Hematopoietic multipotent progenitor cell treated with erythropoietin and hydrocortisone succinate and interleukin-3 and kit ligand, for 8 days (in vitro differentiated cells): ENCODE measurements at regions not wholly inside any gene's neighbourhood (a gene's known extent, or its start where the extent isn't known, plus 50 kb on each side); places are given as distances from the start of the nearest gene placed in this dataset.
A peak's percentile ranks its signal among the peaks of the same experiment; 100 is the strongest.
"Not testable (repeated sequence)": the region's sequence is repeated elsewhere in the genome, so short reads cannot be mapped to it uniquely, and the experiment has no call there.

Source experiments
- DNase-seq: peaks from one replicate; pipeline ENCODE4 v3.0.0-alpha.2; 2015

DNA sequence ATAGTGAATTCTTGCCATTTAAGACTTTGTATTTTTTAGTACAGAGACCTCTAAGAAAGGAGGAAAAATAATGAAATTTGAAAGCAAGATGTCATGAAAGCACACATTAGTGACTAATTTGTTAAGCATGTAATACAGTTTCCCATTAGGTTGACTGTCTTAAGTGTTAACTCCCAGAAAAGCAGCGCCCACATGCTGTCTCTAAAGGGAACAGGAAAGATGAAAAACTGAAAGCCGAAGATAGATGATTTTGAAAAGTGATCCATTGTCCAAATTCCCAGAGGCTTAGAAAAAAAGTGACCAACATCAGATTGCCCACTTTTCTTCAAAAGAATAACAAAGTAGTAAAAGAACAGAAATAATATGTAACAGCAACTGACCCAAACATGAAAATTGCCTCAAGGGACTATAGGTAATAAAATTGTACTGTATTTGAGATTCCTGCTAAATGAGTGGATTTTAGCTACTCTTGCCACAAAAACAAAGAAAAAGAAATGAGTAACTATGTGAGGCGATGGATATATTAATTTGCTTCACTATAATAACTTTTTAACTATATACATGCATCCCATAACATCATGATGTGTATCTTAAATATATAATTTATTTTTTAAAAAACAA, 83.2 kb upstream of the OGFRL1 start:
- DNase-seq = no peak

DNA sequence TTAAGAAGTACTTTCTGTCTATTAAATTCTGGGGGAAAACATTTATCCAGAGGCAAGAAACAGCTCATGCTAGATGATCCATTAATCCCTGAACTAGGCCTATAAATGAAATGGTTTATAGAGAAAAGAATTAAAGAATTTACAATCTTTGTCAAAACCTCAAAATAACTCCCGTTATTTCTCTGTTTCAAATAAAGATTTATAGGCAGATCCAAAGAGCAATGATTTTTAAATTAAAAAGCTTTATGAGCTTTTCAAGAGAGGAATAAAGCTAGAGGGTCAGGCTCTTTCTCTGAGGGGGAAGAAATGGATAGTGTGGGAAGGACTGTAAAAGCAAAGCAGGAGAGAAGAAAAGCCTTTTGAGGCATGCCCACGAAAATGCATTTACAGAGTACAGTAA, 82.5 kb upstream of the OGFRL1 start:
- no peak for DNase-seq

DNA sequence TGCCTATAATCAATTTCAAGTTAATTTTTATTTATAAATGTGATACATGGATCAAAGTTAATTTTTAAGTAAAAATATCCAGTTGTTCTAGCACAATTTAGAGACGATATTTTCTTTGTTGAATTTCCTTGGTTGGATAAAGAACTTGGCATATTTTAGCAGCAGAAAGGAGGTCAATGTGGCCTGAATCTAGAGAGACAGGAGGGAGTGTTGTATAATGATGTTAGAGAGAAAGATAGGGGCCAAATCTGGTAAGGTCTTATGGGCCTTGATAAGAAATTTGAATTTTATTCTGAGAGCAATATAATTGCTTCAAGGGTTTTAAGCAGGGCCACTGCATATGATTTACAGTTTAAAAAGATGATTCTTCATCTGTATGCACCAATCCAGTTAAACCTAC, 79.4 kb upstream of the OGFRL1 start:
- DNase-seq = no peak

DNA sequence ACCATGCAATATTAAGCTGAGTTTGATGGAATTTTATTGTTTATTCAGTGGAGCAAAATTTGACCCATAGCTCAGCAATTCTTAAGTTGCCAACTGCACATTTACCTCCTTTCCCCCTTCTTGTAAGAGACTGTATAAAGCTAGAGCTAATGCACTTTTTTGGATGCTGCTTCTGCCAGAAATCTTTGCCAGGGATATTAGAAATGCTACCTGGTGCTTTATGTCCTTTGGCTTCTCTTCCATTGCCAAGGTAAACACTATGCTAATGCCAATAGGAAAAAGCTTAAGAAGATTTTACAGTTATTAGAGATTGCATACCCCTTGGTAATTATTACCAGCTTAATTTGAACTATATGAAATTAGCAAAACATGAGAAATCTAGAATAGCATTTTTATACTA, 79.0 kb upstream of the OGFRL1 start:
- DNase-seq = no peak

DNA sequence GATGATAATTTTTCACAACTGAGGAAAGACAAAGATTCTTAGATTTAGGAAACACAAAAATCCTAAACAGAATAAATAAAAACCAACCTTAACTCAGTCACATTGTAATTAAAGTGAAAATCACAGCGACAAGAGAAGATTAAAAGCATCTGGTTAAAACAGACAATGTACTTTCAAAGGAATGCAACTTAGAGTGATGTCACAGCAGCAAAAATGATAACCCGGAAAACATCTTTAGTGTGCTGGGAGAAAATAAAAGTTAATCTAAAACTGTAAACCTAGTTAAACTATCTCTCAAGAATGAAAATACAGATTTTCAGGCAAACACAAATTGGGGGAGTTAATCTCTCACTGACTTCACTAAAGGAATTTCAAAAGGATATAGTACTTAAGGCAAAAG, 76.8 kb upstream of the OGFRL1 start:
- DNase-seq = no peak

DNA sequence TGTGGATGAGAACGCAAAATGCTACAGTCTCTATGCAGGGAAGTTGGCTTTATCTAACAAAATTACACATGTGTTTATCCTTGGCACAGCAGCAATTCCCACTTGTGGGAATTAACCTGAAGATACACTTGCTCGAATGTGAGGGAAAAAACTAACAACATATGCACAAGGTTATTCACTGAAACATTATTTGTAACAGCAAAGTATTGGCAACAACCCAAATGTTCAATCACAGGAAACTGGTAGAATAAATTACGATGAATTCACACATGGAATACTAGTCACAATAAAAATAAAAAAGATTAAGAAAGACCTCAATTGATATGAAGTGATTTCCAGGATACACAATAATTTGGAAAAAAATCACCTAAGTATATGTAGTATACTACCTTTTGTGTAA, 68.1 kb upstream of the OGFRL1 start:
- DNase-seq = no peak

DNA sequence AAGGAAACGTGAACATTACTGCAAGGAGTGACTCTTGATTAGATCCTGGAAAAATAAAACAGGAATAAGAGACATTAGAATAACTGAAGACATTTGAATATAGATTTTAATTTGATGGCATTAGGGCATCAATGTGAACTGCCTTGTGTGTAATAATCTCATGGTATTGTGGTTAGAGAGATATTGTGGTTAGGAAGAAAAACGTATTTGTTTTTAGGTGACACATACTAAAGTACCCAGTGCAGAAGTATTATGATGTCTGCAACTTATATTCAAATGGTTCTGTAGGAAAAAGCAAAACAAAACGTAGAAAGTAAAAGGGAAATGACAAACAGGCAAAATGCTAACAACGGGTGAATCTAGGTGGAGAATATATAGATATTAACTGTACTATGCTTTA, 65.9 kb upstream of the OGFRL1 start:
- no peak for DNase-seq

DNA sequence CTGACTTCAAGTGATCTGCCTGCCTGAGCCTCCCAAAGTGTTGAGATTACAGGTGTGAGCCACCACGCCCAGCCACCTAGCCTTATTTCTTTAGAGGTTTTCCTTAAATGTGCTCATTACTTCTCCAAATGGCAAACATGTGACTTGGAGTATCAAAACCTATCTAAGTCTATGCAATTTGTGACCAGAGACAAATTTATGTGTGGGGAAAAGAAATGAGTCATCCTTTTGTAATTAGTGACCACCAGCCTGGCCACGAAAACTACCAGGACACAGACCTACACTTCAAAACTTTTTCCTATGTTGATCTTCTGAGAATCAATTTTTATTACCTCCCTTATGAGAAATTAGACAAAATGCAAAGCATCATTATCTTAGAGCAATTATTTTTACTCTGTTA, 64.6 kb upstream of the OGFRL1 start:
- DNase-seq = no peak

DNA sequence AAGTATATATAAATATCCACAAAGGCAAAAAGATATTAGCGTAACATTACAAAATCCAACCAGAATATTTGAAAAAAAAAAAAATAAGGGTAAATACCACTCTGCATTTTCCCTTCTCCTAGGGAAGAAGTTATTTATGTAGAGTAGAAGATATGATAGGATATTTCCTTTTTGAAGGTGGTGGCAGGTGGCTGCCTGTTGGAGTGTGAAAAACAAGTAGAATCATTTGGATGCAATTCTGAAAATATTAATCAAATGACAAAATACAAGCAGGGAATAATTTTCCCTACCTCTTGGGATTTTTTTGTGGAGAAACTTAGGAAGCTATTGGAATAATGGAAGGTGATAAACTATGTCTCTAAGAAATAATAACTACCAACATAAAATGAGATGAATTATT, 62.5 kb upstream of the OGFRL1 start:
- no peak for DNase-seq

DNA sequence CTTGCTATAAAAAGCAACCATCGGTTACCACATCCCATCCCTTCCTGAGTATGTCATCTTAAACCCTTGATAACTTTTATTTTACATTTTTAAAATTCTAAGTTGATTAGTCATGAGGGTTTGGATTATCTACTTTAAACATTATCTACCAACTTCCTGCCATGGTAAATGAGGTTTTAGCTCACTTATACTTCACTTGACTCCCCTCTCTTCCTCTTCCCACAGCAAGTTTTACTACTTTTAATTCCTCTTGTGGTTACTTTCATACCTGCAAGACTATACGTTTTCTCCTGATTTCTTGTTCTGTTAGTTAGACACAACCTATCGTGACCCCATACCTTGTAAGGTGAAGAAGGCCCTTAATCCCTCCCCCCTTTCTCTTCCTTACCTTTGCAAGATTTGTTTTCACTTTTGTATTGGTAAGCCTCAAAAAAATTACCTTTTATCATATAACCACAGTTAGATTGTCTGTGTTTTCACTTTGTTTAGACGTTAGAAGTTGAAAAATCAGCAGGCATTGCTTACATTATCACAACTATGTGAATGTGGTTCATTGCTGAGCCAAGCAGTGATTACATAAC, 60.1 kb upstream of the OGFRL1 start:
- DNase-seq = peak; percentile 35

DNA sequence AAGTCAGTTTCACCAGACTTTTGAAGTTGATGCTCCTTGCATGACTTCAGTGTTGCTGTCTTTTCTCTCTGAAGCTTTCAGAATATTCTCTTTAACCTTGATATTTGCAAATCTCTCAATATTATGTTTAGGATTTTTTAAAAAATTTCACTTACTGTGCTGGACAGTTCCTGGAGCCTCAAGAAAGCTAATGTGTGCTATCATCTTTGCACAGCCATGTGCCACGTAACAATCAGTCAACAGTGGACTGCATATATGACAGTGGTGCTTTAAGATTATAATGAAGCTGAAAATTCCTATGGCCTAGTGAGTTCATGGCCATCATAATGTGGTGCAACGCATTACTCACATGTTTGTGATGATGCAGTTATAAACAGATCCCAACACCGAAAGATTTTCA, 59.1 kb upstream of the OGFRL1 start:
- peak; percentile 16 for DNase-seq

DNA sequence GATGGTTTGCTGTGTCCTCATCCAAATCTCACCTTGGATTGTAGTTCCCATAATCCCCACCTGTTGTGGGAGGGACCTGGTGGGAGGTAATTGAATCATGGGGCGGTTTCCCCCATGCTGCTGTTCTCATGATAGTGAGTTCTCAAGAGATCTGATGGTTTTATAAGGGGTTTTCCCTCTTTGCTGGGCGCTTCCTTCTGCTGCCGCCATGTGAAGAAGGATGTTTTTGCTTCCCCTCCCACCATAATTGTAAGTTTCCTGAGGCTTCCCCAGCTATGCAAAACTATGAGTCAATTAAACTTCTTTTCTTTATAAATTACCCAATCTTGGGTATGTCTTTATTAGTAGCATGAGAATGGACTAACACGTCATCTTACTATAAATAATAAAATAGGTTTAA, 55.7 kb upstream of the OGFRL1 start:
- not testable (repeated sequence) for DNase-seq

DNA sequence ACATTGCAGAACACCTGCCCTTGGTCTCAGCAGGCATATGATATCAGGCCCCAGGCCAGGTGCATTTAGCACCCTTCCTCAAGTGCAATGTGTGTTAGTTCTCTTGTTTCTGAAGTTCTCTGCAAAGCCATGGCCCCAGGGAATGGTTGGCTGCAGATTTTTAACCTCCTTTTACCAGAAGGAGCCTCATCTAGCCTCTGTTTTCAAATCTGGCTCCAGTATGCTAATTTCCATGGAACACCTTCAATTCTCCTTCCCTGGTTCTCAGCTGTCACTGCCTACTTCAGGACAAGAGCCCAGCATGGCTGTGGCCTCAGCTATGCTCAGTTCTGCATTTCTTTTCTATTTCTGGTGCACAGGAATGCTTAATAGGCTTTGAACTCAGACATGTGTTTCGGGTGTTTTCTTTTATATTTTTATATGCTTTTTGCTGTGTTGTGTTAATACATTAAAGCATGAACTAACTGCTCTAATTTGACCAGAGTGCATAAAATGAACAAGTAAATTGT, 51.6 kb upstream of the OGFRL1 start:
- no peak for DNase-seq

DNA sequence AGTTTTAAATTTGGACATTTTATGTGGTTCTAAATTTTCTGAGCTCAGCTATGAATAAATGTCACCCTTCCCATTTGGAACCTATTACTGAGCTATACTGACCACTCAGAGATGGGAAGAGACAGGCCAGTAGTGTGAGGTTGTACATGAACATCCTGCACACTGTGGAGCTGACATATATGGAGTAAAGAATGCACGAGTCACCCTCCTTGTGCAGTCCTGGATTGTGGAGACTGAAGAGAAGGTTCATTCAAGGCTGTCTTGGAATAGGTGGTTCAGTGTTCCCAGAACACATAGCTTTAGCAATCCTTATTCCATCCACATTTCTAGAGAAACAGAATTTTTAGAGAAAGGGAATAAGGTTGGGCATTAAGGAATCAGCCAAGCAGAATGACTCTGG, 50.3 kb upstream of the OGFRL1 start:
- DNase-seq = no peak
